ENCODE measurements at regions not wholly inside any gene's neighbourhood (a gene's known extent, or its start where the extent isn't known, plus 50 kb on each side); places are given as distances from the start of the nearest gene placed in this dataset.

DNA sequence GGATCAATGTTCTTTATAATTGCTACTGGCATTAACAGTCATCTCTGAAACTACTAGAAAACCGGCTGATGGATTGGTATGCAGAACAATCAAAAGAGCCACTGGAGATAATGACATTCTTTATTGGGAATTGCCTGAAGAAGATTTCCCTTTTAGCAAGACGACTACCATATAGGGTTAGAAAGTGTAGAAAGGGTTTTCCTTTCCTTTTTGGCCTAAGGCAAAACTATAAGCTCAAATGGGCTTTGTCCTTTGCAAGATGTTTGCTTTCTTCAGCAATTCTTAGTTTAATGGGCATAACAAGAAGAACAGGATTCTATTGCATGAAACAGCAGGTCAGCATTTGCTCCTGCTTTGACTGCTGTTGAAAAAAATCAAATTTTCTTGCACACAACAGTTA is 214.2 kb upstream of the PCDH10 start:
- Mint-ChIP-seq H3K4me1 (ENCODE audit: unreplicated experiment) (no peaks in the 10 kb centered on the region), H3K27me3 (ENCODE audit: unreplicated experiment) (no peaks in the 10 kb centered on the region), H3K27ac (ENCODE audit: unreplicated experiment) (no peak overlapping the region), H3K9me3 (ENCODE audit: unreplicated experiment) (no peaks in the 10 kb centered on the region), H3K36me3 (ENCODE audit: unreplicated experiment) (no peaks in the 10 kb centered on the region), H3K4me3 (ENCODE audit: unreplicated experiment) (no peak overlapping the region)
- DNase-seq (ENCODE audit: extremely low spot score, unreplicated experiment), result no peak
- TF ChIP-seq, protein P1, sequence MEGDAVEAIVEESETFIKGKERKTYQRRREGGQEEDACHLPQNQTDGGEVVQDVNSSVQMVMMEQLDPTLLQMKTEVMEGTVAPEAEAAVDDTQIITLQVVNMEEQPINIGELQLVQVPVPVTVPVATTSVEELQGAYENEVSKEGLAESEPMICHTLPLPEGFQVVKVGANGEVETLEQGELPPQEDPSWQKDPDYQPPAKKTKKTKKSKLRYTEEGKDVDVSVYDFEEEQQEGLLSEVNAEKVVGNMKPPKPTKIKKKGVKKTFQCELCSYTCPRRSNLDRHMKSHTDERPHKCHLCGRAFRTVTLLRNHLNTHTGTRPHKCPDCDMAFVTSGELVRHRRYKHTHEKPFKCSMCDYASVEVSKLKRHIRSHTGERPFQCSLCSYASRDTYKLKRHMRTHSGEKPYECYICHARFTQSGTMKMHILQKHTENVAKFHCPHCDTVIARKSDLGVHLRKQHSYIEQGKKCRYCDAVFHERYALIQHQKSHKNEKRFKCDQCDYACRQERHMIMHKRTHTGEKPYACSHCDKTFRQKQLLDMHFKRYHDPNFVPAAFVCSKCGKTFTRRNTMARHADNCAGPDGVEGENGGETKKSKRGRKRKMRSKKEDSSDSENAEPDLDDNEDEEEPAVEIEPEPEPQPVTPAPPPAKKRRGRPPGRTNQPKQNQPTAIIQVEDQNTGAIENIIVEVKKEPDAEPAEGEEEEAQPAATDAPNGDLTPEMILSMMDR (IDR thresholded peaks at IDR 0.05), result no peak

DNA sequence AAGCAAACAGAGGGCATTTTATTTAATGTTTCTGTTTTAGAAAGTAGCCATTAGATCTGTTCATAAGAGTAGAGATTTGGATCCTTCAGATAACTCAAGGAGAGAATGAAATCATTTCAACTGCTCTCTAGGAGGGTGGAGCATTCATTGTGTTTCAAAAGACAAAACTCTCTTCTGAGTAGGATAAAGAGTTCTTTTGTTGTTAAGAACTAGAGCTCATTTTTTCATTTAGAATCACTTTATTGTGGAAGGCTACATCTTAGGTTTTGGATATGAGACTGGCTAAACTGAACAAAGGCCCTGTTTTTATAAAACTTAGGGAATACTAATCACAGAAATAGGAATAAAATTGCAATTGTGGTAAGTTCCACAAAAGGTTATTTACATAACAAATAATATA is 193.9 kb upstream of the PCDH10 start:
- H3K27me3 Mint-ChIP-seq (ENCODE audit: unreplicated experiment), result no peaks in the 10 kb centered on the region
- no peaks in the 10 kb centered on the region for H3K4me1 Mint-ChIP-seq (ENCODE audit: unreplicated experiment)
- peaks cover 10% of the 10 kb centered on the region for H3K9me3 Mint-ChIP-seq (ENCODE audit: unreplicated experiment)
- no peak for DNase-seq (ENCODE audit: extremely low spot score, unreplicated experiment)
- H3K27ac Mint-ChIP-seq (ENCODE audit: unreplicated experiment), result no peak overlapping the region
- TF ChIP-seq, protein P1 (IDR thresholded peaks at IDR 0.05), result no peak
- no peak overlapping the region for H3K4me3 Mint-ChIP-seq (ENCODE audit: unreplicated experiment)
- H3K36me3 Mint-ChIP-seq (ENCODE audit: unreplicated experiment), result no peaks in the 10 kb centered on the region

DNA sequence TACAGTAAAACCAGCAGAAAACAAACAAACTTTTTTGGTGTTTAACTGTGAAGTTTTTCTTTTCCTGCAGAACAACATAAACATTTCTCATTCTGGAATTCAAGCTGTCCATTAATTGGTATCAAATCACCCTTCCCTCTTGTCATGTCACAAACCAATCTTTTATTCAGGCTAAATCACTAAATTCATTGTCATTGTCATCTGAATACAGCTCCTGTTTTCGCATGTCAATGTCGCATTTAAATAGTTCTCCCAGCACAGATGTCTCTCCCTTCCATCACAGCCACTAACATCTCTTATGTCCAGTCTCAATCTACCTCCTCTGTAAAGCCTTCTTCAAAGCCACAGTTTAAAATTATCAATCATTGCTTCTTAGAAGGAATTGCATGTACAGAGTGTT is 192.1 kb upstream of the PCDH10 start:
- no peaks in the 10 kb centered on the region for H3K4me1 Mint-ChIP-seq (ENCODE audit: unreplicated experiment)
- DNase-seq (ENCODE audit: extremely low spot score, unreplicated experiment), result no peak
- no peaks in the 10 kb centered on the region for H3K27me3 Mint-ChIP-seq (ENCODE audit: unreplicated experiment)
- H3K9me3 Mint-ChIP-seq (ENCODE audit: unreplicated experiment), result peaks cover 6% of the 10 kb centered on the region
- H3K4me3 Mint-ChIP-seq (ENCODE audit: unreplicated experiment), result no peak overlapping the region
- H3K36me3 Mint-ChIP-seq (ENCODE audit: unreplicated experiment), result no peaks in the 10 kb centered on the region
- H3K27ac Mint-ChIP-seq (ENCODE audit: unreplicated experiment), result no peak overlapping the region
- TF ChIP-seq, protein P1 (IDR thresholded peaks at IDR 0.05), result no peak

DNA sequence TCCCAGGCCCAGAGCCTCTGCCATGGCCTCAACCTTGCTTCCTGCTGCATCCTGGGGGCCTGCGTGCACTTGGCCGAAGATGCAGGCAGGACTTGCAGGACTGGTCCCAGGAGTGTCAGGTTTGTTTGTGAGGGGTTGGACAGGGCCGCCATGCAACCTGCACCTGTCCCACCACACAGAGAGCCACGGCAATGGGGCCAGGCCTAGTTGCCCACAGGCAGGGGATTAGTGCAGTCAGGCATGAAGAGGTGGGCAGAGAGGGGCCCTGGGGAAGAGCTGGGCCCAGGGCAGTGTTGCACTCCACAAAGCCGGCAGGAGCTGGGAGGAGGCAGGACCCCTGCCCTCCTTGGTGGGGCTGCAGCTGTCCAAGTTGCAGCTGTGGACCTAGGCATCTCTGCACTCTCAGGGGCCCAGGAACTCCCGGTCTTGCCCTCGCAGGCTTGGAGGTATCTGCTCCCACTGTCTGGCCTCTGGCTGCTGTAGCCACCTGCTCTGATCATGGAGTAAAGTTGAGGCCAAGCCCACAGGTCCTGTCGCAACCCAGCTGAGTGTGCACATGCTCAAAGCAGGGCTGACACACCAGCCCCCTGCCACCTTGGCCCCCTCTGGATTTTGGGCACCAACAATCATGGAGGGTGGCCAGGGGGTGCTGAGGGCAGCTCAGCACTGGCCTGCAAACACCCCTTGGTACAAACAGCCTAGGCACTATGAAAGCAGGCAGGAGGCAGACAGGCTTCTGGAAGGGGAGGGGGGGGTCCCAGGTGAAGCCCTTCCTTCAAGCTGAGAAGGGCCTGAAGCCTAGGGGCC is 190.4 kb upstream of the PCDH10 start:
- no peaks in the 10 kb centered on the region for H3K4me1 Mint-ChIP-seq (ENCODE audit: unreplicated experiment)
- H3K27me3 Mint-ChIP-seq (ENCODE audit: unreplicated experiment), result no peaks in the 10 kb centered on the region
- no peak for DNase-seq (ENCODE audit: extremely low spot score, unreplicated experiment)
- no peak overlapping the region for H3K27ac Mint-ChIP-seq (ENCODE audit: unreplicated experiment)
- TF ChIP-seq, protein P1 (IDR thresholded peaks at IDR 0.05), result no peak
- no peaks in the 10 kb centered on the region for H3K36me3 Mint-ChIP-seq (ENCODE audit: unreplicated experiment)
- H3K4me3 Mint-ChIP-seq (ENCODE audit: unreplicated experiment), result no peak overlapping the region
- H3K9me3 Mint-ChIP-seq (ENCODE audit: unreplicated experiment), result peaks cover 6% of the 10 kb centered on the region

DNA sequence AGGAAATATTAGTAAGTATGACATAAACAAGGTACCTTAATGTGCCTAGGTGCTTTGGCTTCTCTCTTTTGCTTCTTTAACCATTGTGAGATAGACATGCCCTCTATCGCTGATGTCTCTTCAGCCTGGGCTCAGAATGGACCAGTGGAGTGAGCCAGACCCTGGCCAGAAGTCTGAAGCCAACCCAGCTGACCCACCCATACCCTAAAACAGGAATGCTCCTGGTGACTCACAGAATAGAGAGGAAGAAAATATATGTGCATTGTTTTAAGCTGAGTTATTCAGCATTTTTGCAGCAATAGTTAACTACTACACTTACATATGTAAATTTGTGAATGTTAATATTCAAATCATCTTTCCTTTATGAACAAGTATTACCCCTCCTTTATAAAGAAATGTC is 167.5 kb upstream of the PCDH10 start:
- Mint-ChIP-seq H3K27me3 (ENCODE audit: unreplicated experiment) (no peaks in the 10 kb centered on the region), H3K4me1 (ENCODE audit: unreplicated experiment) (peaks cover 1% of the 10 kb centered on the region), H3K27ac (ENCODE audit: unreplicated experiment) (no peak overlapping the region), H3K4me3 (ENCODE audit: unreplicated experiment) (no peak overlapping the region), H3K36me3 (ENCODE audit: unreplicated experiment) (no peaks in the 10 kb centered on the region), H3K9me3 (ENCODE audit: unreplicated experiment) (no peaks in the 10 kb centered on the region)
- DNase-seq (ENCODE audit: extremely low spot score, unreplicated experiment), result no peak
- TF ChIP-seq, protein P1 (IDR thresholded peaks at IDR 0.05), result no peak

Measured in osteocyte (in vitro differentiated cells).